Stomach smooth muscle (tissue), 2 donors: ENCODE measurements at regions not wholly inside any gene's neighbourhood (a gene's known extent, or its start where the extent isn't known, plus 50 kb on each side); places are given as distances from the start of the nearest gene placed in this dataset.
"Not testable (repeated sequence)": the region's sequence is repeated elsewhere in the genome, so short reads cannot be mapped to it uniquely, and the experiment has no call there.

Source experiments
- H3K27ac ChIP-seq: one replicate; pipeline ENCODE4 v1.7.0; 2013; ENCODE audit warnings: mild to moderate bottlenecking, low read length, inconsistent platforms
- H3K27me3 ChIP-seq, 2 donors: one replicate each; pipeline ENCODE4 v1.7.0; 2013; ENCODE audit warnings: low read length in 2 of 2; ENCODE audit not compliant: insufficient read depth in 2 of 2, control insufficient read depth in 1 of 2
- H3K36me3 ChIP-seq, 2 donors: one replicate each; pipeline ENCODE4 v1.7.0; 2013; ENCODE audit warnings: low read length in 2 of 2; ENCODE audit not compliant: control insufficient read depth in 2 of 2, insufficient read depth in 2 of 2
- H3K4me1 ChIP-seq: one replicate; pipeline ENCODE4 v1.7.0; 2013; ENCODE audit warnings: low read length; ENCODE audit not compliant: control insufficient read depth, insufficient read depth
- H3K4me3 ChIP-seq, 2 donors: one replicate each; pipeline ENCODE4 v1.7.0; 2013; ENCODE audit warnings: low read length in 2 of 2
- H3K9ac ChIP-seq, 2 donors: one replicate each; pipeline ENCODE4 v1.7.0; 2013; ENCODE audit warnings: low read length in 2 of 2, mild to moderate bottlenecking in 1 of 2
- H3K9me3 ChIP-seq, 2 donors: one replicate each; pipeline ENCODE4 v1.7.0; 2013; ENCODE audit warnings: low read length in 2 of 2; ENCODE audit not compliant: control insufficient read depth in 2 of 2
- donor health status: healthy.
- donor health status: Pancreatic carcinoma.

GRCh38 chr14:106023411-106023810 lies 497.0 kb downstream of the TMEM121 start:
- H3K27me3 ChIP-seq, result no peaks in the 10 kb centered on the region
- H3K27ac ChIP-seq, result no peak overlapping the region
- no peaks in the 10 kb centered on the region for H3K4me1 ChIP-seq
- no peak overlapping the region for H3K9ac ChIP-seq
- H3K36me3 ChIP-seq, result no peaks in the 10 kb centered on the region
- H3K9me3 ChIP-seq, result no peaks in the 10 kb centered on the region
- H3K4me3 ChIP-seq, result no peak overlapping the region

- no peaks in the 10 kb centered on the region for H3K27me3 ChIP-seq
- no peaks in the 10 kb centered on the region for H3K36me3 ChIP-seq
- no peak overlapping the region for H3K27ac ChIP-seq
- H3K4me3 ChIP-seq, result no peak overlapping the region
- H3K9me3 ChIP-seq, result no peaks in the 10 kb centered on the region
- no peaks in the 10 kb centered on the region for H3K4me1 ChIP-seq
- H3K9ac ChIP-seq, result no peak overlapping the region
Observed at GRCh38 chr14:106024983-106025604, 498.7 kb downstream of the TMEM121 start.

- H3K27me3 ChIP-seq, result no peaks in the 10 kb centered on the region
- H3K9me3 ChIP-seq, result no peaks in the 10 kb centered on the region
- no peak overlapping the region for H3K9ac ChIP-seq
Observed at GRCh38 chr14:106026026-106026425, 499.6 kb downstream of the TMEM121 start.

GRCh38 chr14:106027759-106028158 lies 501.4 kb downstream of the TMEM121 start:
- H3K27ac ChIP-seq, H3K36me3 ChIP-seq, H3K9ac ChIP-seq, H3K4me1 ChIP-seq, H3K9me3 ChIP-seq, H3K27me3 ChIP-seq, H3K4me3 ChIP-seq: not testable (repeated sequence)

More at GRCh38 chr14:106026026-106026425, 499.6 kb downstream of the TMEM121 start:
- Histone ChIP-seq H3K27ac (no peak overlapping the region), H3K4me1 (no peaks in the 10 kb centered on the region), H3K36me3 (no peaks in the 10 kb centered on the region), H3K4me3 (no peak overlapping the region)

DNA sequence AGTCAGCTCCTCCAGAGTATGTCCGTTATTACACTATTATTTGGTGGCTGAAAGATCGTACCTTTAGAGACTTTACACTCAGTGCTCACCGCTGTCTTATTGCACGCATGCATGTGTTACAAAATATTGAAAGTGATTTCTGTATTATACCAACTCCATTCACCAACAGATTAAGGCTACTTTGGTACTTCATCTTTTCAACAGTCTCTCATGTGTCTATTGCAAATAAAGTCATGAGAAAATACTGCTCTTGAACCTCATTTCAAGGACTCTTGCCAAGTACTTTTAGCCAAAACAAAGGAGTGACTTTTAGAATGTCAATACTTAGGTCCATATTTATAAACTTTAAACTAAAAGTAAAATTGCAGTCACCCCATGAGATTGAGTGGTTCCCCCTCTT lies 503.6 kb downstream of the TMEM121 start:
- H3K9me3 ChIP-seq, result no peaks in the 10 kb centered on the region

DNA sequence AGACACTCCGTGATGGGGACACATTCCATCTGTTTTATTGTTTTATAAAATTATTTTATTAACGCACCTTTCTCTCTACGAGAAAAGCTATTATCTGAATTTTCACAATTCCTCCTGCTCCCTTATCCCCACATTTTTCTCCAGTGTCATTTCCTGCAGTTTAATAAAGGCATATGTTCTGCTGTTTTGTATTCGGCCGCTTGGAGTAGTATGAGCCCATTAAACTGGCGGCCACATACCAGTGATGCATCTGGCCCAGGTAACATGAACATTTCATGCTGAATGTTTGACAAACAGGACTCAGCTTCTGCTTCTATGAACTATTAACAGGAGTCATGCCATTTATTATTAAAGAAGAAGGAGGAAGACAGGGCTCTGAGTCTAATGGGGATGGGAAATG lies 511.0 kb downstream of the TMEM121 start:
- no peaks in the 10 kb centered on the region for H3K9me3 ChIP-seq
- no peak overlapping the region for H3K4me3 ChIP-seq
- H3K4me1 ChIP-seq, result no peaks in the 10 kb centered on the region
- no peaks in the 10 kb centered on the region for H3K36me3 ChIP-seq
- H3K9ac ChIP-seq, result no peak overlapping the region
- no peak overlapping the region for H3K27ac ChIP-seq
- H3K27me3 ChIP-seq, result peaks cover 0 to 6% of the 10 kb centered on the region in 2 donors

More for the DNA sequence above, 503.6 kb downstream of the TMEM121 start:
- H3K4me3 ChIP-seq, result no peak overlapping the region
- H3K27ac ChIP-seq, result no peak overlapping the region
- no peak overlapping the region for H3K9ac ChIP-seq
- no peaks in the 10 kb centered on the region for H3K4me1 ChIP-seq
- H3K27me3 ChIP-seq, result peaks cover 0 to 3% of the 10 kb centered on the region in 2 donors
- no peaks in the 10 kb centered on the region for H3K36me3 ChIP-seq

DNA sequence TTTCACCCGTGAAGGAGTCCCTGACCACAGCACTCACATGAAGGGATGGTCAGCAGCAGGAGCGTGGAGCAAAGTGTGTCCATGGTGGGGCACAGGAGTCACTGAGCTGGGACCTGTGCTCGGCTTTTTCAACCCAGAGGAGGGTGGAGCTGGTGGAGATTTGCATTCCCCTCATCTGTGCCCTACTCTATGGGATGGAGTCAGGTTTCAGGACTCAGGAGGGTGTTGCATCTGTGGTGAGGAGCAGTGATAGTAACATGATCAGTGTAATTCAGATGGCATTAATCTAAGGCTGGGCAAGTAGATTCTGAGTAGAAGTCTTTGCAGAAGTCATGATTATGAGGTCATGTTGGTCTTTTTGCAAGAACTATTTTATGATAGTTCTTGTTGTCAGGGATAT lies 511.9 kb downstream of the TMEM121 start:
- Histone ChIP-seq H3K4me3 (no peak overlapping the region), H3K36me3 (no peaks in the 10 kb centered on the region), H3K4me1 (no peaks in the 10 kb centered on the region), H3K27ac (no peak overlapping the region), H3K9ac (no peak overlapping the region), H3K9me3 (no peaks in the 10 kb centered on the region), H3K27me3 (peaks cover 0 to 3% of the 10 kb centered on the region in 2 donors)

DNA sequence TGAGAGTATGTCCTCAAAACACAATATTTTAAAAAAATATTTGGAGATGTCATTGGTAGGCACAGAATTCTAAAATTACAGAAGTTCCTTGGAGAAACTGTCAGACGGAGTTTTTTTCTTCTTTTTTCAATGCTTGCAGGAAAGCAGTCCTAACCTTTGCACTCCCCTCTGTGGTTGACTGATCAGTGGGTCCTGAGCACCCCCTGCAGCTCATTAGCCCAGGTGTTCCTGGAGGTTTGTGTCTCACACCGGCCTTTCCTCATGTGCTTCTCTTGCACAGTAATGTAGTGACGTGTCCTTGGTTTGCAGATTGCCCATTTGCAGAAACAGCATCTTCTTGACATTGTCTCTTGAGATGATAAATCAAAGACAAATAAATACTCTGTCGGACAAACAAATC lies 513.0 kb downstream of the TMEM121 start:
- no peak overlapping the region for H3K27ac ChIP-seq
- no peaks in the 10 kb centered on the region for H3K4me1 ChIP-seq
- H3K9ac ChIP-seq, result no peak overlapping the region
- peaks cover 0 to 3% of the 10 kb centered on the region in 2 donors for H3K27me3 ChIP-seq
- H3K4me3 ChIP-seq, result no peak overlapping the region
- H3K36me3 ChIP-seq, result no peaks in the 10 kb centered on the region
- no peaks in the 10 kb centered on the region for H3K9me3 ChIP-seq

GRCh38 chr14:106044515-106044914 lies 518.1 kb downstream of the TMEM121 start:
- no peaks in the 10 kb centered on the region for H3K4me1 ChIP-seq
- peaks cover 4 to 7% of the 10 kb centered on the region in 2 donors for H3K27me3 ChIP-seq
- H3K27ac ChIP-seq, result no peak overlapping the region
- H3K9ac ChIP-seq, result no peak overlapping the region
- peaks cover 0 to 2% of the 10 kb centered on the region in 2 donors for H3K9me3 ChIP-seq
- no peak overlapping the region for H3K4me3 ChIP-seq
- H3K36me3 ChIP-seq, result no peaks in the 10 kb centered on the region

- H3K36me3 ChIP-seq, result no peaks in the 10 kb centered on the region
- peaks cover 0 to 2% of the 10 kb centered on the region in 2 donors for H3K9me3 ChIP-seq
- no peak overlapping the region for H3K27ac ChIP-seq
- peaks cover 4 to 8% of the 10 kb centered on the region in 2 donors for H3K27me3 ChIP-seq
- no peaks in the 10 kb centered on the region for H3K4me1 ChIP-seq
- no peak overlapping the region for H3K4me3 ChIP-seq
- H3K9ac ChIP-seq, result no peak overlapping the region
Observed at GRCh38 chr14:106044949-106045596, 518.7 kb downstream of the TMEM121 start.

DNA sequence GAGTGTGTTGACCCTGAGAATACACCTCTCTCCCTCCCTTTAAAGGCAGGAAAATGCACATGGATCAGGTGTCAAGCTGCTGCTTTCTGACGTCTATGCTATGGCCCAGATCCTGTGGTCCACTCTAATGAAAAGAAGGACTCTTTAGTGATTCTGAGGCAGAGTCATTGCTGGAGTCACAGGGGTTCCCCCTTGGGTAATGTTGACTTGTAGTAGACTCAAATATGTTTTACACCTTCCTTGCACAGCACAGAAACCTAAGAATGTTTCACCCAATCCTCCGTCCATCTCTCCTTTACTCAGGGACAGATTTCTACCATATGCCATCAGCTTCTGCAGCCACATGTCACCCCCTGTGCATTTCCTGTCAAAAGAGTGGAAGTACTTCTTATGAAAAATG lies 525.4 kb downstream of the TMEM121 start:
- no peak overlapping the region for H3K9ac ChIP-seq
- no peaks in the 10 kb centered on the region for H3K4me1 ChIP-seq
- peaks cover 0 to 2% of the 10 kb centered on the region in 2 donors for H3K9me3 ChIP-seq
- no peak overlapping the region for H3K27ac ChIP-seq
- no peak overlapping the region for H3K4me3 ChIP-seq
- H3K27me3 ChIP-seq, result peaks cover 0 to 17% of the 10 kb centered on the region in 2 donors
- H3K36me3 ChIP-seq, result no peaks in the 10 kb centered on the region
